HEK293 (cell line): ENCODE measurements at regions not wholly inside any gene's neighbourhood (a gene's known extent, or its start where the extent isn't known, plus 50 kb on each side); places are given as distances from the start of the nearest gene placed in this dataset.

Experiments used
- MYNN ChIP-seq: fragments of 450-650 bp; formaldehyde crosslinking; IDR thresholded peaks from 2 replicates; pipeline ENCODE4 v1.5.1; 2016; ENCODE audit warnings: missing biosample characterization, missing genetic modification characterization, borderline replicate concordance
- REPIN1 ChIP-seq: fragments of 450-650 bp; formaldehyde crosslinking; IDR thresholded peaks from 2 replicates; pipeline ENCODE4 v1.5.1; 2017; ENCODE audit warnings: missing biosample characterization, missing genetic modification characterization, low read depth
- REST ChIP-seq: fragments of 450-650 bp; formaldehyde crosslinking; IDR thresholded peaks from 2 replicates; pipeline ENCODE4 v1.5.1; 2016; ENCODE audit warnings: missing biosample characterization, missing genetic modification characterization
- ZBTB49 ChIP-seq: fragments of 450-650 bp; formaldehyde crosslinking; IDR thresholded peaks from 2 replicates; pipeline ENCODE4 v1.5.1; 2016; ENCODE audit warnings: missing biosample characterization, missing genetic modification characterization, low read depth
- ZBTB7A ChIP-seq: fragments of 450-650 bp; formaldehyde crosslinking; IDR thresholded peaks from 2 replicates; pipeline ENCODE4 v1.5.1; 2016; ENCODE audit warnings: low read depth, missing biosample characterization, missing genetic modification characterization
- ZNF140 ChIP-seq: fragments of 450-650 bp; formaldehyde crosslinking; IDR thresholded peaks from 2 replicates; pipeline ENCODE4 v1.5.1; 2016; ENCODE audit warnings: missing biosample characterization, missing genetic modification characterization
- ZNF274 ChIP-seq, 2 experiments: fragments of 200-500 bp in 1 of 2; fragments of 450-650 bp in 1 of 2; sonication (Bioruptor generic) in 1 of 2; formaldehyde crosslinking in 1 of 2; IDR thresholded peaks; 2 replicates each; pipeline versions ENCODE4 v1.5.1 to v1.6.1; 2014 to 2016; ENCODE audit warnings: borderline replicate concordance in 1 of 2, inconsistent platforms in 1 of 2, low read length in 1 of 2, missing biosample characterization in 1 of 2, missing genetic modification characterization in 1 of 2
- ZNF350 ChIP-seq: fragments of 450-650 bp; formaldehyde crosslinking; IDR thresholded peaks from 2 replicates; pipeline ENCODE4 v1.5.0; 2017; ENCODE audit warnings: missing biosample characterization, mild to moderate bottlenecking, missing genetic modification characterization
- ZNF704 ChIP-seq: fragments of 450-650 bp; formaldehyde crosslinking; IDR thresholded peaks from 2 replicates; pipeline ENCODE4 v1.5.1; 2016; ENCODE audit warnings: missing biosample characterization, missing genetic modification characterization
- ZNF830 ChIP-seq: fragments of 450-650 bp; IDR thresholded peaks from 2 replicates; pipeline ENCODE4 v1.5.0; 2018; ENCODE audit warnings: missing biosample characterization, missing genetic modification characterization, low read depth, mild to moderate bottlenecking, moderate library complexity
- TF ChIP-seq, protein P1 (sequence below): fragments of 450-650 bp; formaldehyde crosslinking; IDR thresholded peaks from 2 replicates; pipeline ENCODE4 v1.5.1; 2016; ENCODE audit warnings: missing biosample characterization, missing genetic modification characterization
- TF ChIP-seq, protein P2 (sequence below): fragments of 450-650 bp; formaldehyde crosslinking; IDR thresholded peaks from 2 replicates; pipeline ENCODE4 v1.5.1; 2016; ENCODE audit warnings: missing biosample characterization, missing genetic modification characterization, borderline replicate concordance

- TF ChIP-seq, protein P1, sequence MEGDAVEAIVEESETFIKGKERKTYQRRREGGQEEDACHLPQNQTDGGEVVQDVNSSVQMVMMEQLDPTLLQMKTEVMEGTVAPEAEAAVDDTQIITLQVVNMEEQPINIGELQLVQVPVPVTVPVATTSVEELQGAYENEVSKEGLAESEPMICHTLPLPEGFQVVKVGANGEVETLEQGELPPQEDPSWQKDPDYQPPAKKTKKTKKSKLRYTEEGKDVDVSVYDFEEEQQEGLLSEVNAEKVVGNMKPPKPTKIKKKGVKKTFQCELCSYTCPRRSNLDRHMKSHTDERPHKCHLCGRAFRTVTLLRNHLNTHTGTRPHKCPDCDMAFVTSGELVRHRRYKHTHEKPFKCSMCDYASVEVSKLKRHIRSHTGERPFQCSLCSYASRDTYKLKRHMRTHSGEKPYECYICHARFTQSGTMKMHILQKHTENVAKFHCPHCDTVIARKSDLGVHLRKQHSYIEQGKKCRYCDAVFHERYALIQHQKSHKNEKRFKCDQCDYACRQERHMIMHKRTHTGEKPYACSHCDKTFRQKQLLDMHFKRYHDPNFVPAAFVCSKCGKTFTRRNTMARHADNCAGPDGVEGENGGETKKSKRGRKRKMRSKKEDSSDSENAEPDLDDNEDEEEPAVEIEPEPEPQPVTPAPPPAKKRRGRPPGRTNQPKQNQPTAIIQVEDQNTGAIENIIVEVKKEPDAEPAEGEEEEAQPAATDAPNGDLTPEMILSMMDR (tag by site-specific recombination) = no peak
- TF ChIP-seq, protein P2, sequence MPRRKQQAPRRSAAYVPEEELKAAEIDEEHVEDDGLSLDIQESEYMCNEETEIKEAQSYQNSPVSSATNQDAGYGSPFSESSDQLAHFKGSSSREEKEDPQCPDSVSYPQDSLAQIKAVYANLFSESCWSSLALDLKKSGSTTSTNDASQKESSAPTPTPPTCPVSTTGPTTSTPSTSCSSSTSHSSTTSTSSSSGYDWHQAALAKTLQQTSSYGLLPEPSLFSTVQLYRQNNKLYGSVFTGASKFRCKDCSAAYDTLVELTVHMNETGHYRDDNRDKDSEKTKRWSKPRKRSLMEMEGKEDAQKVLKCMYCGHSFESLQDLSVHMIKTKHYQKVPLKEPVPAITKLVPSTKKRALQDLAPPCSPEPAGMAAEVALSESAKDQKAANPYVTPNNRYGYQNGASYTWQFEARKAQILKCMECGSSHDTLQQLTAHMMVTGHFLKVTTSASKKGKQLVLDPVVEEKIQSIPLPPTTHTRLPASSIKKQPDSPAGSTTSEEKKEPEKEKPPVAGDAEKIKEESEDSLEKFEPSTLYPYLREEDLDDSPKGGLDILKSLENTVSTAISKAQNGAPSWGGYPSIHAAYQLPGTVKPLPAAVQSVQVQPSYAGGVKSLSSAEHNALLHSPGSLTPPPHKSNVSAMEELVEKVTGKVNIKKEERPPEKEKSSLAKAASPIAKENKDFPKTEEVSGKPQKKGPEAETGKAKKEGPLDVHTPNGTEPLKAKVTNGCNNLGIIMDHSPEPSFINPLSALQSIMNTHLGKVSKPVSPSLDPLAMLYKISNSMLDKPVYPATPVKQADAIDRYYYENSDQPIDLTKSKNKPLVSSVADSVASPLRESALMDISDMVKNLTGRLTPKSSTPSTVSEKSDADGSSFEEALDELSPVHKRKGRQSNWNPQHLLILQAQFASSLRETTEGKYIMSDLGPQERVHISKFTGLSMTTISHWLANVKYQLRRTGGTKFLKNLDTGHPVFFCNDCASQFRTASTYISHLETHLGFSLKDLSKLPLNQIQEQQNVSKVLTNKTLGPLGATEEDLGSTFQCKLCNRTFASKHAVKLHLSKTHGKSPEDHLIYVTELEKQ (tag by site-specific recombination) = no peak
- no peak for TF ChIP-seq ZBTB7A (tag by site-specific recombination)
- no peak for TF ChIP-seq ZBTB49 (tag by site-specific recombination)
- no peak for TF ChIP-seq MYNN (tag by site-specific recombination)
- TF ChIP-seq ZNF704 (tag by site-specific recombination) = no peak
- no peak for TF ChIP-seq ZNF350 (tag by site-specific recombination)
- TF ChIP-seq ZNF140 (tag by site-specific recombination) = no peak
- no peak for TF ChIP-seq REST (tag by site-specific recombination)
- TF ChIP-seq ZNF274 (IDR thresholded peaks at IDR 0.05; ENCODE audit: low read length) = no peak
- no peak for TF ChIP-seq ZNF274 (tag by site-specific recombination; IDR thresholded peaks at IDR 0.05; ENCODE audit: borderline replicate concordance)
- no peak for TF ChIP-seq ZNF830
- TF ChIP-seq REPIN1 (tag by site-specific recombination) = no peak
Measured at GRCh38 chr1:201678264-201679101, 139.6 kb downstream of the NAV1 start.
